ENCODE measurements at regions not wholly inside any gene's neighbourhood (a gene's known extent, or its start where the extent isn't known, plus 50 kb on each side); places are given as distances from the start of the nearest gene placed in this dataset.
"Not testable (repeated sequence)": the region's sequence is repeated elsewhere in the genome, so short reads cannot be mapped to it uniquely, and the experiment has no call there.

- not testable (repeated sequence) for TF ChIP-seq CTCF, POLR2A (IDR thresholded peaks at IDR 0.05)
Measured at GRCh38 chr2:61723364-61723763, 130.5 kb downstream of the FAM161A start.

All from breast epithelium (tissue), 3 donors.